HepG2 (cell line): ENCODE measurements at regions not wholly inside any gene's neighbourhood (a gene's known extent, or its start where the extent isn't known, plus 50 kb on each side); places are given as distances from the start of the nearest gene placed in this dataset.

ENCODE experiments used
- ATAC-seq: fragments of 200-7000 bp; cut with Tn5 transposase; 3 replicates; pipeline ENCODE4 v1.9.1; 2020; ENCODE audit warnings: mild to moderate bottlenecking, moderate library complexity
- BruUV-seq: library from RNA; stranded (reverse); fragments of 400-500 nt; replicated peaks from 2 replicates; lab custom pipeline; 2021; lab: Mats Ljungman, UMichigan
- CTCF ChIA-PET: fragments of 300-600 bp; formaldehyde crosslinking; extraction: SDS; loops from one replicate; lab custom pipeline; 2021; ENCODE audit warnings: low total read pairs, inconsistent platforms, low intra/inter-chr PET ratio; lab: Yijun Ruan, JAX
- POLR2A ChIA-PET: fragments of 350-600 bp; sonication (Branson Sonifier 250); formaldehyde crosslinking; loops from one replicate; lab custom pipeline; 2020; ENCODE audit warnings: antibody characterized with exemption, inconsistent platforms; lab: Yijun Ruan, JAX
- DNase-seq: peaks from one replicate; pipeline ENCODE4 v3.0.0-alpha.2; 2015; ENCODE audit warnings: low spot score
- FAIRE-seq: peaks from 3 replicates; lab custom pipeline; 2011; peaks lifted over from hg19 to GRCh38; lab: Jason Lieb, UNC
- H2AFZ ChIP-seq: one replicate; pipeline ENCODE4 v1.6.1; 2011; ENCODE audit warnings: low read length, inconsistent platforms
- H3K27ac ChIP-seq: fragments of 300-600 bp; 3 replicates; pipeline ENCODE4 v1.8.0; 2011; ENCODE audit warnings: mixed run types, mild to moderate bottlenecking, mixed read lengths, low read length, inconsistent platforms; ENCODE audit not compliant: insufficient read depth; ENCODE audit errors: extremely low read length
- H3K27me3 ChIP-seq, 2 experiments: fragments of 200-600 bp in 1 of 2; 2 replicates in 1 of 2; 3 replicates in 1 of 2; pipeline versions ENCODE4 v1.6.0 to v1.8.0; 2011; ENCODE audit warnings: low read length in 2 of 2, mild to moderate bottlenecking in 2 of 2, moderate library complexity in 2 of 2, inconsistent platforms in 1 of 2; ENCODE audit not compliant: insufficient read depth in 2 of 2, control insufficient read depth in 1 of 2
- H3K36me3 ChIP-seq, 2 experiments: fragments of 200-600 bp in 1 of 2; replicated peaks in 1 of 2; 2 replicates in 1 of 2; 3 replicates in 1 of 2; pipeline versions ENCODE4 v1.5.1 to v1.8.0; 2011; ENCODE audit warnings: low read length in 2 of 2, inconsistent platforms in 1 of 2; ENCODE audit not compliant: insufficient read depth in 2 of 2, control insufficient read depth in 1 of 2
- H3K4me1 ChIP-seq: 2 replicates; pipeline ENCODE4 v1.5.1; 2012; ENCODE audit warnings: low read length, inconsistent platforms; ENCODE audit not compliant: insufficient read depth
- H3K4me2 ChIP-seq: 2 replicates; pipeline ENCODE4 v1.6.0; 2011; ENCODE audit warnings: low read depth, low read length, inconsistent platforms
- H3K4me3 ChIP-seq, 3 experiments: fragments of 200-600 bp in 1 of 3; sonication (generic), shearing (Covaris generic) in 1 of 3; replicated peaks in 1 of 3; 2 replicates each; pipeline ENCODE4 v1.5.1; 2011 to 2016; ENCODE audit warnings: low read length in 3 of 3, inconsistent platforms in 2 of 3, low read depth in 2 of 3, mild to moderate bottlenecking in 2 of 3, control low read depth in 1 of 3, mixed read lengths in 1 of 3; ENCODE audit not compliant: insufficient read depth in 1 of 3
- H3K79me2 ChIP-seq: one replicate; pipeline ENCODE4 v1.6.1; 2011; ENCODE audit warnings: low read length, inconsistent platforms; ENCODE audit not compliant: insufficient read depth
- H3K9ac ChIP-seq: 2 replicates; pipeline ENCODE4 v1.6.0; 2011; ENCODE audit warnings: mild to moderate bottlenecking, low read depth, low read length, inconsistent platforms; ENCODE audit not compliant: insufficient read depth
- H3K9me3 ChIP-seq: 2 replicates; pipeline ENCODE4 v1.5.1; 2012; ENCODE audit warnings: mild to moderate bottlenecking, low read length
- H4K20me1 ChIP-seq: 2 replicates; pipeline ENCODE4 v1.6.0; 2011; ENCODE audit warnings: inconsistent platforms, mild to moderate bottlenecking, low read length, moderate library complexity; ENCODE audit not compliant: insufficient read depth
- CAMTA2 ChIP-seq: sonication (generic); formaldehyde crosslinking; IDR thresholded peaks from 2 replicates; pipeline ENCODE4 v1.4.0; 2020; ENCODE audit warnings: mild to moderate bottlenecking, missing genetic modification reagents, borderline replicate concordance
- JDP2 ChIP-seq: sonication (generic); formaldehyde crosslinking; IDR thresholded peaks from 2 replicates; pipeline ENCODE4 v1.8.1; 2022; ENCODE audit warnings: missing genetic modification reagents, borderline replicate concordance
- KLF11 ChIP-seq: IDR thresholded peaks from 2 replicates; pipeline ENCODE4 v1.6.1; 2016; ENCODE audit warnings: missing compliant biosample characterization
- KMT2A ChIP-seq: sonication (generic); formaldehyde crosslinking; IDR thresholded peaks from 2 replicates; pipeline ENCODE4 v1.4.0; 2020; ENCODE audit warnings: missing genetic modification reagents
- NFYB ChIP-seq: sonication (generic); formaldehyde crosslinking; IDR thresholded peaks from 2 replicates; pipeline ENCODE4 v1.4.0; 2020; ENCODE audit warnings: missing genetic modification reagents
- PITX1 ChIP-seq: sonication (generic); formaldehyde crosslinking; IDR thresholded peaks from 2 replicates; pipeline ENCODE4 v1.5.1; 2020; ENCODE audit warnings: mild to moderate bottlenecking, missing genetic modification reagents
- POLR2G ChIP-seq: fragments of 200-400 bp; formaldehyde crosslinking; IDR thresholded peaks from 2 replicates; pipeline ENCODE4 v1.6.1; 2018; ENCODE audit warnings: mild to moderate bottlenecking, low read depth, low read length, moderate library complexity
- RARA ChIP-seq: IDR thresholded peaks from 2 replicates; pipeline ENCODE4 v1.6.1; 2016; ENCODE audit warnings: missing genetic modification reagents, missing compliant biosample characterization
- ZKSCAN1 ChIP-seq: fragments of 150-350 bp; IDR thresholded peaks from 2 replicates; pipeline ENCODE4 v1.6.1; 2014; ENCODE audit warnings: low read length
- ZNF207 ChIP-seq: fragments of 450-650 bp; IDR thresholded peaks from 2 replicates; pipeline ENCODE4 v1.6.1; 2016; ENCODE audit warnings: antibody characterized with exemption, borderline replicate concordance
- ZNF484 ChIP-seq: sonication (generic); formaldehyde crosslinking; IDR thresholded peaks from 2 replicates; pipeline ENCODE4 v1.5.1; 2020; ENCODE audit warnings: mild to moderate bottlenecking, low read depth, missing genetic modification reagents, borderline replicate concordance
- ZNF720 ChIP-seq: sonication (generic); formaldehyde crosslinking; IDR thresholded peaks from 2 replicates; pipeline ENCODE4 v1.4.0; 2020; ENCODE audit warnings: missing genetic modification reagents
- ZNF891 ChIP-seq: sonication (generic); formaldehyde crosslinking; IDR thresholded peaks from 2 replicates; pipeline ENCODE4 v1.5.0; 2020; ENCODE audit warnings: mild to moderate bottlenecking, missing genetic modification reagents
- WGBS: methylation state at CpG from one replicate; pipeline ENCODE4 v1.1.6; 2017; ENCODE audit warnings: low lambda C conversion rate; 5-methylcytosine and 5-hydroxymethylcytosine counted together
- in situ Hi-C: cut with HindIII; loops from 2 replicates; pipeline ENCODE4 v1.10.0; 2017; ENCODE audit warnings: low pct_unique_long_range_greater_than_20kb; ENCODE audit not compliant: extremely low pct_ligation_motif_present
- intact Hi-C: fragments of 100-400 bp; cut with micrococcal nuclease; formaldehyde crosslinking; loops from one replicate; pipeline ENCODE4 v1.10.0; 2022; ENCODE audit not compliant: unreplicated experiment
- TF ChIP-seq, protein P1 (sequence below): sonication (generic); formaldehyde crosslinking; IDR thresholded peaks from 2 replicates; pipeline ENCODE4 v1.4.0; 2020; ENCODE audit warnings: missing genetic modification reagents
- TF ChIP-seq, protein P2 (sequence below): sonication (generic); formaldehyde crosslinking; IDR thresholded peaks from 2 replicates; pipeline ENCODE4 v1.4.0; 2020; ENCODE audit warnings: mild to moderate bottlenecking, missing genetic modification reagents
- TF ChIP-seq, protein P3 (sequence below): IDR thresholded peaks from 2 replicates; pipeline ENCODE4 v1.6.1; 2016; ENCODE audit warnings: low read depth, control low read depth

DNA sequence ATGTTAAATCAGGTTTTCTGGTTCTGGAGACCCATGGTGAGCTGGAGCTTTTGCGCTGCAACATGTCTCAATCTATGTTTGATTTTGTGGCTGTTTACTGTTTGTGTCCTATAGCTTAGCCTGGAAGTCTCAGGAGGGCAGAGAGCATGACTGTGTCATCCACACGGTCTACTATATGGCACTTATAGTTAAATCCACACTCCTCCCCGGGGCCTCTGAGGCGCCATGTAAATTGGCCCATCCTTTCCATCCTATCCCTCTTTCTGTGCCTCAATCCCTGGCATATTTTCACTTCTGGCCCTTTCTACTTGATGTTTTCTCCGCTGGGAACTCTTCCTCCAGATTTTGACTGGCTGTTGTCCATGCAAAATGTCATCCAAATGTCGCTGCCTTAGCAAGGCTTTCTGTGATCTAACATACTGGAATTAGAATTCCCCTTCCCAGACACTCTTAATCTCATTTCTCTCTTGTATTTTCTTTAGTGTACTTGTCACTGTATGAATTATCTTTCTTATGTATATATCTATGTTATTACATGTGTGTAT is 560.8 kb upstream of the RGMA start (continued):
- TF ChIP-seq, protein P1, sequence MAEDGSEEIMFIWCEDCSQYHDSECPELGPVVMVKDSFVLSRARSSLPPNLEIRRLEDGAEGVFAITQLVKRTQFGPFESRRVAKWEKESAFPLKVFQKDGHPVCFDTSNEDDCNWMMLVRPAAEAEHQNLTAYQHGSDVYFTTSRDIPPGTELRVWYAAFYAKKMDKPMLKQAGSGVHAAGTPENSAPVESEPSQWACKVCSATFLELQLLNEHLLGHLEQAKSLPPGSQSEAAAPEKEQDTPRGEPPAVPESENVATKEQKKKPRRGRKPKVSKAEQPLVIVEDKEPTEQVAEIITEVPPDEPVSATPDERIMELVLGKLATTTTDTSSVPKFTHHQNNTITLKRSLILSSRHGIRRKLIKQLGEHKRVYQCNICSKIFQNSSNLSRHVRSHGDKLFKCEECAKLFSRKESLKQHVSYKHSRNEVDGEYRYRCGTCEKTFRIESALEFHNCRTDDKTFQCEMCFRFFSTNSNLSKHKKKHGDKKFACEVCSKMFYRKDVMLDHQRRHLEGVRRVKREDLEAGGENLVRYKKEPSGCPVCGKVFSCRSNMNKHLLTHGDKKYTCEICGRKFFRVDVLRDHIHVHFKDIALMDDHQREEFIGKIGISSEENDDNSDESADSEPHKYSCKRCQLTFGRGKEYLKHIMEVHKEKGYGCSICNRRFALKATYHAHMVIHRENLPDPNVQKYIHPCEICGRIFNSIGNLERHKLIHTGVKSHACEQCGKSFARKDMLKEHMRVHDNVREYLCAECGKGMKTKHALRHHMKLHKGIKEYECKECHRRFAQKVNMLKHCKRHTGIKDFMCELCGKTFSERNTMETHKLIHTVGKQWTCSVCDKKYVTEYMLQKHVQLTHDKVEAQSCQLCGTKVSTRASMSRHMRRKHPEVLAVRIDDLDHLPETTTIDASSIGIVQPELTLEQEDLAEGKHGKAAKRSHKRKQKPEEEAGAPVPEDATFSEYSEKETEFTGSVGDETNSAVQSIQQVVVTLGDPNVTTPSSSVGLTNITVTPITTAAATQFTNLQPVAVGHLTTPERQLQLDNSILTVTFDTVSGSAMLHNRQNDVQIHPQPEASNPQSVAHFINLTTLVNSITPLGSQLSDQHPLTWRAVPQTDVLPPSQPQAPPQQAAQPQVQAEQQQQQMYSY (CRISPR knock-in tag): no peak
- no peak for TF ChIP-seq PITX1 (CRISPR knock-in tag)

DNA sequence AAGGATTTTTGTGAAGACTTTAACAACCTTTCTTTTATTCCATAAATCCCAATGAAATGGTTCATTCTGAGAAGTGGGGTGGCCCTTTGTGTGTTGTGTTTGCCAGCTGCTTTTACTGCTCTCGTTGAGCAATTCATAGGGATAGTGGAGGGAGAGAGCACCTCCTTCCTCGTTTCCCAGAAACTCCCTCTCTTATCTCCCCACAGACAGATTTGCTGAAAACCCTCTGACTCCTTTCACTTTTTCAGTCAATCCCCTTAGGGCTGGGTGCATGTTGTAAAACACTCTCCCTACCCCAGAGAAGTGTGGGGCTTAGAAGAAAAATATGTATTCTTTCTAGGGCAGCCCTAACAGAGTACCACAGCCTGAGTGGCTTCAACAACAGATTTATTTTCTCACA is 557.2 kb upstream of the RGMA start:
- no peaks in the 10 kb centered on the region for H3K4me1 ChIP-seq
- no peak for ATAC-seq
- H3K27ac ChIP-seq: no peak overlapping the region
- in situ Hi-C loops: no loop called here
- no TSS peak for BruUV-seq
- H3K27me3 ChIP-seq: no peaks in the 10 kb centered on the region
- ChIA-PET POLR2A (no interaction called here), CTCF (no interaction called here)
- no peak overlapping the region for H3K4me2 ChIP-seq
- no peaks in the 10 kb centered on the region for H3K36me3 ChIP-seq
- intact Hi-C loops: no loop called here
- H3K9me3 ChIP-seq: no peaks in the 10 kb centered on the region
- H3K79me2 ChIP-seq: no peaks in the 10 kb centered on the region
- no peak for DNase-seq
- FAIRE-seq: no peak
- no peak overlapping the region for H3K9ac ChIP-seq
- 0% methylated on average over 2 of the region's 2 CpGs for WGBS
- H2AFZ ChIP-seq: no peak overlapping the region
- no peak overlapping the region for H3K4me3 ChIP-seq
- no peaks in the 10 kb centered on the region for H4K20me1 ChIP-seq
- no peak for TF ChIP-seq RARA (CRISPR knock-in tag)
- no peak for TF ChIP-seq KLF11 (CRISPR knock-in tag)
- TF ChIP-seq ZNF207: no peak
- TF ChIP-seq, protein P2, sequence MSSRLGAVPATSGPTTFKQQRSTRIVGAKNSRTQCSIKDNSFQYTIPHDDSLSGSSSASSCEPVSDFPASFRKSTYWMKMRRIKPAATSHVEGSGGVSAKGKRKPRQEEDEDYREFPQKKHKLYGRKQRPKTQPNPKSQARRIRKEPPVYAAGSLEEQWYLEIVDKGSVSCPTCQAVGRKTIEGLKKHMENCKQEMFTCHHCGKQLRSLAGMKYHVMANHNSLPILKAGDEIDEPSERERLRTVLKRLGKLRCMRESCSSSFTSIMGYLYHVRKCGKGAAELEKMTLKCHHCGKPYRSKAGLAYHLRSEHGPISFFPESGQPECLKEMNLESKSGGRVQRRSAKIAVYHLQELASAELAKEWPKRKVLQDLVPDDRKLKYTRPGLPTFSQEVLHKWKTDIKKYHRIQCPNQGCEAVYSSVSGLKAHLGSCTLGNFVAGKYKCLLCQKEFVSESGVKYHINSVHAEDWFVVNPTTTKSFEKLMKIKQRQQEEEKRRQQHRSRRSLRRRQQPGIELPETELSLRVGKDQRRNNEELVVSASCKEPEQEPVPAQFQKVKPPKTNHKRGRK: no peak
- no peak for TF ChIP-seq POLR2G
- no peak for TF ChIP-seq CAMTA2 (CRISPR knock-in tag)
- TF ChIP-seq JDP2 (CRISPR knock-in tag): no peak
- no peak for TF ChIP-seq NFYB (CRISPR knock-in tag)
- TF ChIP-seq ZNF891 (CRISPR knock-in tag): no peak
- no peak for TF ChIP-seq KMT2A
- TF ChIP-seq ZNF484 (CRISPR knock-in tag): no peak
- TF ChIP-seq, protein P3, sequence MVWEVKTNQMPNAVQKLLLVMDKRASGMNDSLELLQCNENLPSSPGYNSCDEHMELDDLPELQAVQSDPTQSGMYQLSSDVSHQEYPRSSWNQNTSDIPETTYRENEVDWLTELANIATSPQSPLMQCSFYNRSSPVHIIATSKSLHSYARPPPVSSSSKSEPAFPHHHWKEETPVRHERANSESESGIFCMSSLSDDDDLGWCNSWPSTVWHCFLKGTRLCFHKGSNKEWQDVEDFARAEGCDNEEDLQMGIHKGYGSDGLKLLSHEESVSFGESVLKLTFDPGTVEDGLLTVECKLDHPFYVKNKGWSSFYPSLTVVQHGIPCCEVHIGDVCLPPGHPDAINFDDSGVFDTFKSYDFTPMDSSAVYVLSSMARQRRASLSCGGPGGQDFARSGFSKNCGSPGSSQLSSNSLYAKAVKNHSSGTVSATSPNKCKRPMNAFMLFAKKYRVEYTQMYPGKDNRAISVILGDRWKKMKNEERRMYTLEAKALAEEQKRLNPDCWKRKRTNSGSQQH (CRISPR knock-in tag): no peak
- TF ChIP-seq ZKSCAN1: no peak
- no peak for TF ChIP-seq ZNF720
